Gastrocnemius medialis (tissue), 4 donors: ENCODE measurements at regions not wholly inside any gene's neighbourhood (a gene's known extent, or its start where the extent isn't known, plus 50 kb on each side); places are given as distances from the start of the nearest gene placed in this dataset.
"Not testable (repeated sequence)": the region's sequence is repeated elsewhere in the genome, so short reads cannot be mapped to it uniquely, and the experiment has no call there.

Experiments used
- ATAC-seq, 2 donors: fragments of 150-250 bp; one replicate each; pipeline ENCODE4 v1.9.1; 2016
- DNase-seq, 2 donors: peaks; one replicate each; pipeline ENCODE4 v3.0.0-alpha.2; 2019
- H3K27ac ChIP-seq, 4 donors: fragments of 200-600 bp; sonication (generic); 1 replicate in 1 of 4; 2 replicates in 3 of 4; pipeline ENCODE4 v1.5.1; 2016 to 2018; ENCODE audit warnings: mild to moderate bottlenecking in 2 of 4, moderate library complexity in 1 of 4
- H3K27me3 ChIP-seq, 3 donors: fragments of 200-600 bp; sonication (generic) in 2 of 3; 1 replicate in 1 of 3; 2 replicates in 2 of 3; pipeline versions ENCODE4 v1.5.1 to v1.6.0; 2016 to 2019; ENCODE audit warnings: mild to moderate bottlenecking in 1 of 3, moderate library complexity in 1 of 3
- H3K36me3 ChIP-seq, 2 donors: fragments of 200-600 bp; sonication (generic) in 1 of 2; one replicate each; pipeline ENCODE4 v1.5.1; 2017 to 2018
- H3K4me1 ChIP-seq, 2 donors: fragments of 200-600 bp; sonication (generic) in 1 of 2; one replicate each; pipeline ENCODE4 v1.5.1; 2016 to 2017; ENCODE audit warnings: mild to moderate bottlenecking in 2 of 2
- H3K4me3 ChIP-seq, 4 donors: fragments of 200-600 bp; sonication (generic) in 3 of 4; 1 replicate in 1 of 4; 2 replicates in 3 of 4; pipeline ENCODE4 v1.5.1; 2016 to 2019; ENCODE audit warnings: mild to moderate bottlenecking in 2 of 4
- H3K9me3 ChIP-seq, 3 donors: fragments of 200-600 bp; sonication (generic) in 2 of 3; 1 replicate in 1 of 3; 2 replicates in 2 of 3; pipeline ENCODE4 v1.5.1; 2016 to 2019
- CTCF ChIP-seq, 5 experiments: fragments of 450-650 bp in 3 of 5; fragments of 200-600 bp in 2 of 5; sonication (generic) in 2 of 5; IDR thresholded peaks in 4 of 5; conservative IDR thresholded peaks in 1 of 5; 1 replicate in 4 of 5; 2 replicates in 1 of 5; pipeline ENCODE4 v1.5.1; 2016 to 2019; ENCODE audit warnings: antibody characterized with exemption in 5 of 5, mild to moderate bottlenecking in 3 of 5, moderate library complexity in 3 of 5
- POLR2A ChIP-seq, 2 donors: fragments of 450-650 bp; IDR thresholded peaks; one replicate each; pipeline ENCODE4 v1.6.1; 2017; ENCODE audit warnings: antibody characterized with exemption in 2 of 2, mild to moderate bottlenecking in 2 of 2, moderate library complexity in 2 of 2
- in situ Hi-C, 4 donors: fragments of 200-750 bp; cut with MboI; loops; one replicate each; pipeline versions ENCODE4 v1.15.0 to v1.8.0; 2017; ENCODE audit warnings: low sequenced_read_pairs in 4 of 4
- intact Hi-C: fragments of 100-400 bp; cut with DNase I; formaldehyde crosslinking; loops from one replicate; pipeline ENCODE4 v1.15.1; 2023; ENCODE audit warnings: low total_unique reads

GRCh38 chr4:116180157-116180601, 905.2 kb downstream of the TRAM1L1 start:
- ATAC-seq (no peak), DNase-seq (no peak)
- H3K4me1 ChIP-seq: no peaks in the 10 kb centered on the region
- H3K9me3 ChIP-seq: no peaks in the 10 kb centered on the region
- no peak overlapping the region for H3K27ac ChIP-seq
- in situ Hi-C loops: no loop called here
- intact Hi-C loops: no loop called here
- no peaks in the 10 kb centered on the region for H3K27me3 ChIP-seq
- TF ChIP-seq CTCF (IDR thresholded peaks at IDR 0.05 in 4 of 5, conservative IDR thresholded peaks at IDR 0.05 in 1 of 5) (no peak), POLR2A (IDR thresholded peaks at IDR 0.05) (no peak)
- H3K36me3 ChIP-seq: no peaks in the 10 kb centered on the region
- H3K4me3 ChIP-seq: no peak overlapping the region

GRCh38 chr4:116151371-116151770, 934.0 kb downstream of the TRAM1L1 start:
- ATAC-seq, H3K9me3 ChIP-seq, H3K4me1 ChIP-seq, DNase-seq, H3K36me3 ChIP-seq, intact Hi-C loops, H3K27ac ChIP-seq, H3K4me3 ChIP-seq, in situ Hi-C loops, H3K27me3 ChIP-seq: not testable (repeated sequence)

DNA sequence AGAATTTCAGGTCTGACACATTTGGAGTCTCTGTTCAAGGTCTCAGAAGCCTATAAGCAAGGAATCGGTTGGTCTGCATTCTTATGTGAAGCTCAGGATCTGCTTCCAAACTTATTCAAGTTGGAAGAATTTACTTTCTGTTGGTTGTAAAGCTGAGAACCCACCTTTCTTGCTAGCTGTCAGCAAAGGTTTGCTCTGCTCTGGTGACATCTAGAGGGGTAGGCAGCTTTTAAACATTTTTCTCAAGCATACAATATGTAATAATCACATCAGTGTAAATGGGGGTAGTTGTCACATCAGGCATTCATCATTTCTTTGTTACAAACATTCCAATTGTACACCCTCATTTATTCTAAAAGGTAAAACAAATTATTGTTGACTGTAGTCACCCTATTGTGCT, 935.2 kb downstream of the TRAM1L1 start:
- intact Hi-C loops: no loop called here
- no peak for DNase-seq
- Histone ChIP-seq H3K27me3 (no peaks in the 10 kb centered on the region), H3K4me3 (no peak overlapping the region), H3K27ac (no peak overlapping the region), H3K9me3 (no peaks in the 10 kb centered on the region), H3K4me1 (no peaks in the 10 kb centered on the region), H3K36me3 (no peaks in the 10 kb centered on the region)
- in situ Hi-C loops: no loop called here
- ATAC-seq: no peak
- TF ChIP-seq CTCF (IDR thresholded peaks at IDR 0.05 in 4 of 5, conservative IDR thresholded peaks at IDR 0.05 in 1 of 5): no peak
- no peak for TF ChIP-seq POLR2A (IDR thresholded peaks at IDR 0.05)

GRCh38 chr4:116143198-116143597, 942.2 kb downstream of the TRAM1L1 start:
- no peaks in the 10 kb centered on the region for H3K27me3 ChIP-seq
- no peaks in the 10 kb centered on the region for H3K9me3 ChIP-seq
- ATAC-seq (no peak), DNase-seq (no peak)
- intact Hi-C loops (no loop called here), in situ Hi-C loops (no loop called here)
- TF ChIP-seq POLR2A (IDR thresholded peaks at IDR 0.05): no peak
- TF ChIP-seq CTCF (IDR thresholded peaks at IDR 0.05 in 4 of 5, conservative IDR thresholded peaks at IDR 0.05 in 1 of 5): no peak
- H3K4me1 ChIP-seq: no peaks in the 10 kb centered on the region
- no peak overlapping the region for H3K4me3 ChIP-seq
- H3K27ac ChIP-seq: no peak overlapping the region
- no peaks in the 10 kb centered on the region for H3K36me3 ChIP-seq

- no peaks in the 10 kb centered on the region for H3K9me3 ChIP-seq
- no peaks in the 10 kb centered on the region for H3K36me3 ChIP-seq
- TF ChIP-seq CTCF (IDR thresholded peaks at IDR 0.05 in 4 of 5, conservative IDR thresholded peaks at IDR 0.05 in 1 of 5) (no peak), POLR2A (IDR thresholded peaks at IDR 0.05) (no peak)
- H3K27ac ChIP-seq: no peak overlapping the region
- no peak for DNase-seq
- H3K27me3 ChIP-seq: no peaks in the 10 kb centered on the region
- intact Hi-C loops (no loop called here), in situ Hi-C loops (no loop called here)
- H3K4me3 ChIP-seq: no peak overlapping the region
- ATAC-seq: no peak
- H3K4me1 ChIP-seq: no peaks in the 10 kb centered on the region
These were observed 952.4 kb downstream of the TRAM1L1 start for GRCh38 chr4:116132946-116133345.
